HK-2 (cell line): ENCODE measurements at regions not wholly inside any gene's neighbourhood (a gene's known extent, or its start where the extent isn't known, plus 50 kb on each side); places are given as distances from the start of the nearest gene placed in this dataset.
"Not testable (repeated sequence)": the region's sequence is repeated elsewhere in the genome, so short reads cannot be mapped to it uniquely, and the experiment has no call there.

Experiments
- DNase-seq: peaks from one replicate; pipeline ENCODE4 v3.0.0-alpha.2; 2018; ENCODE audit not compliant: unreplicated experiment

DNA sequence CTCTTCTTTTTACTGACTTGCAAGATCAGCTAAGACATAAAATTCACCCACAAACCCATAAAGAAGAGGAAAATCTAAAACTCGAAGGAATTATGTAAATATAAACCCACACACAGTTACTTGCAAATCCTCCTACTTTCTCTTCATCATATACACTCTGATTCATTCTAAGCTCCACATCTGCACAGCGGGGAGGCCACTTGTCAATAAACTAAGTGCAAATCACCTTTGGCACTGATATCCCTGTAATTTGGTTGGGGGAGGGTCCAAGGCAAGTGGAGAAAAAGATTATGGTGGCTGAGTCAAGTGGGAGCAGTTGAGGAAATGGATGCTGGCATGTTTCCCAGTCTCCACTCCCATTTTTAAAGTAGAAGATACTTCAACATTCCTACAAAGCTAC lies 596.5 kb downstream of the MATN1 start:
- no peak for DNase-seq

GRCh38 chr1:30125821-30126170 lies 597.6 kb downstream of the MATN1 start:
- no peak for DNase-seq

- DNase-seq: no peak
Measured at GRCh38 chr1:30125021-30125820, 598.2 kb downstream of the MATN1 start.

- no peak for DNase-seq
Measured at GRCh38 chr1:30123896-30124295, 599.5 kb downstream of the MATN1 start.

GRCh38 chr1:30123036-30123435 lies 600.3 kb downstream of the MATN1 start:
- no peak for DNase-seq

GRCh38 chr1:30120245-30121000 lies 603.0 kb downstream of the MATN1 start:
- no peak for DNase-seq

DNA sequence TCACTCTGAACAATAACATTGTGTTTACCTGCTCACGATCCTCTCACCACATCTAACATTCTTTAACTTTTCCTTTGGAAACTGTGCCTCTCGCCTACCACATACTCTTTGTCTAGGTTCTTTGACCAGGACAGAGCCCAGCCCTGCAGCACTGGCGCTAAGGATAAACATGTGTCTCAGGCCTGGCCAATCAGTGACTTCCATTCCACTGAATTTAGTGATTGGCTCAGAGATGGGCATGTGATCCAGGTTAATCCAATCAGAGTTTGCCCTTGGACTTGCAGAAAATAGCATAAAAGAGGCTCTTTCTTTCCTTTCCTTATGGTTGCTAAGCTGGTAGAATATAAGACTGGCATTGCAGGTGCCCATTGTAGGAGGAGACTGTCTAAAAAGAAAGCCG lies 605.7 kb downstream of the MATN1 start:
- DNase-seq: no peak

GRCh38 chr1:30111431-30111830 lies 612.0 kb downstream of the MATN1 start:
- DNase-seq: peak; percentile 40

DNA sequence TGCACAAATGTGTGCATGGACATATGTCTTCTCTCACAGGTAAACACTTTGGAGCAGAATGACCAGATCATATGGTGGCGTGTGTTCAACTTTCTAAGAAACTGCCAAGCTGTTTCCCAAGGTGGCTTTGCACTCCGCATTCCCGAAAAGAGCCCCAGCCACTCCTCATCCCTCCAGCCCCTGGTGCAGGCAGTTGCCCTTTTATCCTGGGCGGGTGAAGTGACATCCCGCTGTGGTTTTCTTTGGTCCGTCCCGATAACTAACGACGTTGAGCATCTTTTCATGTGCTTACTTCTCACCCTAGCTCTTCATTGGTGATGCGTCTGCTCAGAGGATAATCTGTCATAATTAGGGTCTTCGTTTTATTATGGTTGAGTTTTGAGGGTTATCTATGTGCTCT lies 612.5 kb downstream of the MATN1 start:
- DNase-seq: no peak

GRCh38 chr1:30109853-30110252 lies 613.5 kb downstream of the MATN1 start:
- DNase-seq: no peak

DNA sequence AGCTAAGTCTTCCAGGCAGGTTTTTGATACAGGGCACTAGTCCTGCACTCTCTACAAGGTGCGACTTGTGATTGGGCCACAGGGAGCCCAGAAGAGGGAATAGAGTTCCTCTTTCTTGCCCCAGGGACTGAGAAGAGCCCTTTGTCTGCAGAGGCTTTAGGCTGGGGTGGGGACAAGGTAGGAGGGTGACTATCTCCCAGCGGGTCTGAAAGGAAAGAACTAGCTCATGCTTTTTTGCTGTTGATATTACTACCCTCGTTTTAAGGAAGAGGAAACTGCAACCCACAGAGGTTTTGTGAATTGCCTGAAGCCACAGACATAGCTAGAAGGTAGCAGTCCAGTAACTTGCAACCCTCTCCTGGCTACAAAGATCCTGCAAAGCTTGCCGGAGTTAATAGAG lies 615.2 kb downstream of the MATN1 start:
- DNase-seq: no peak

DNA sequence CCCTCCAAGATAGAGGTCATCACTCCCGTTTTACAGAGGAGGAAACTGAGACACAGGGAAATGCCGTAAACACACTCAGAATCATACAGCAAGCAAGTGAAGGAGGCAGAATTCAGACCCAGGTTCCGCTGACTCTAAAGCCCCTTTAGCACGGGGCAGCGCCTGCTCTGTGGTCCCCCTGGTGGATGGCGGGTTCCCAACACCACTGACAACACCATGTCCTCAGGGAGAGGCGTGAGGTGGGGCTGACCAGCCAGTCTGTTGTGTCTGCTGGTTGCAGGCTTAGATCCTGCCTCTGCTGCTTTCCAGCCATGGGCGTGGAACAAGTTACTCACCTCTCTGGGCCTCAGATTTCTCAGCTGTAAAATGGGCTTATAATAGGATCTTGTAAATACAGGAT lies 617.3 kb downstream of the MATN1 start:
- DNase-seq: peak; percentile 18

DNA sequence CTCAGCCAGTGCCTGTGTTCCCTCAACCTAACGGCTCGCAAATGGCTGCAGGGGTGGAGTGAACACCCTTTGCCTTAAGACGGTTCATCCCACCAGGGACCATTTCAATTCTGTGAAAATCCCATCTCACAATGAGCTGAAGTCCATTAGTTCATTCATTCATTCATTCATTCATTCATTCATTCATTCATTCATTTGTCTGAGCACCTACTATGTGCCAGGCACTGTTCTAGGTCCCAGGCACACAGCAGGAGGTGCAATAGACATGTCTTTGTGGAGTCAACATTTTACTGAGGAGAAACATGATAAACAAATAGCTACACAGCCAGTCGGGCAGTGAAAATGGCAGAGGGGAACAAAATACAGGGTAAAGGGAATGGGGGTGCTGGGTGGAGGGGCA lies 618.8 kb downstream of the MATN1 start:
- no peak for DNase-seq

- DNase-seq: no peak
Measured at GRCh38 chr1:30103708-30104411, 619.5 kb downstream of the MATN1 start.

DNA sequence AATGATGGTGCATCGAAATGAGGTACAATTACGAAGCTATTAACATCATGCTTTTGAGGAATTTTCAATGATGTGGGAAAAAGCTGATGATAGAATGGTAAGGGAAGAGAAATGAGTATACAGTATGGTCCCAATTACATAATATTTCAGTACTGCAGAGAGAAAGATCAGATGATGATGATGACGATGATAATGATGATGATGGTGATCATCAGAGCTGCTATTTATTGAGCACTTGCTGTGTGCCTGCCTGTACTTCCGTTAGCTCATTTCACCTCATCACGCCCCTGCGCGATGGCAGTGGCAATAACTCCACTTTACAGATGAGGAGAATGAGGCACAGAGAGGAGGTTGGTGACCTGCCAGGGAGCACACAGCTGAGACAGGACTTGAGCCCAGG lies 620.8 kb downstream of the MATN1 start:
- DNase-seq: no peak

GRCh38 chr1:30101487-30102227 lies 621.7 kb downstream of the MATN1 start:
- no peak for DNase-seq

- DNase-seq: no peak
Measured at GRCh38 chr1:30101016-30101415, 622.4 kb downstream of the MATN1 start.

DNA sequence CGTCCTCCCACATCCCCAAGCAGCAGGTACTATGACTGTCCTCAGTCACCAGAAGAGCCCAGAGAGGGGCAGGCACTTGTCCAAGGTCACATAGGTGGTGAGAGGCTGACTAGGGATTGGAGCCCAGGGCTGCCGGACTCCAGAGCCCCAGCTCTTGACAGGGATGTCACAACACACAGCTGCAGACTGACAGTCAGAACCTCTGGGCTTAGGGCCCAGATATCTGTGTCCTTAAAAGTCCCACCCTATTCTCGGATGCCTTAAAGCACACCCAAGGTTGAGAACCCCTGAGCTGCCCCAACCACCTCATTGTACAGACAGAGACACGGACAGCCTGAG lies 622.9 kb downstream of the MATN1 start:
- no peak for DNase-seq

DNA sequence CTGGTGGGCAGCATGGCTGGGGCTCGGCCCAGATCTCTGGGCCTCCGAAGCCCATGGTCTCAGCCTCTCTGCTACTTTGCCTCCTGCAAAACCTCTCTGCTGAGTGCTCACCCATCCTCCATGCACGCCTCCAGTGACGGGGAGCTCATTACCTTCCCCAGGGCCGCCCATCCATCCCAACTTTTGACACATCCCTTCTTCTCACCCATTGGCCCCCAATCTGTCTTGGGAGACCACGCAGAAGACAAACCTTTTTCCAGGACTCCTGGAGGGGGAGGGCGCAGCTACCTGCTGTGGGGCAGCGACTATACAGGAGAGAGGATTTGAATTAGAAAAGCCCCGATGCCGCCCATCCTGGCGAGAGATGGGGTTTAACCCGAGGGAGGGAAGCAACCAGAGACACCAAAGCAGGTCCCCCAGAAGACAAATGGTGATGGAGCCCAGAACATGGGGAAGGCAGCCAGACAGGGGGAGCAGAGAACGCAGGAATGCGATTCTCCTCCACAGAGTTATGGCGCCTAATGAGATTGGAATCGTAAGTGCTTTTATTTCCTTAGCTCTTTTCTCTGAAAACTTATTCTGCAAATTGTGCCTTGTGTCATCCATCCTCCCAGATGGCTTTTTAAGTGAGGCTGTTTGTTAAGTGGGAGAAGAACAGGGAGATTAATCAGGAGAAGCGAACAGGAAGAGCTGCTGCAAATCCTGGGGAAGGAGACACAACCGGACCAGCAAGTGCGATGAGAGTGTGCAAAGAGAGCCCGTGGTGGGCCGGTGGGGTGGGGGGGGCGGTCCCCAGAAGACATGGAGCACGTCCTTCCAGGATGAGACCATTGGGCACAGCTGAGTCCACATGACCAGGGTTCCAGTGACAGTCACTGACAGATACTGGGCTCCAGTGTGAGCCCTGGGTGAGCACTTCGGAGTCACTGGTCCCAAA lies 623.5 kb downstream of the MATN1 start:
- no peak for DNase-seq

GRCh38 chr1:30097851-30098250 lies 625.5 kb downstream of the MATN1 start:
- not testable (repeated sequence) for DNase-seq

- no peak for DNase-seq
Measured at GRCh38 chr1:30095451-30096025, 627.8 kb downstream of the MATN1 start.
